Astrocyte (in vitro differentiated cells and primary cell): ENCODE measurements at regions not wholly inside any gene's neighbourhood (a gene's known extent, or its start where the extent isn't known, plus 50 kb on each side); places are given as distances from the start of the nearest gene placed in this dataset.

Experiments
- EZH2 ChIP-seq: IDR thresholded peaks from 2 replicates; pipeline ENCODE4 v1.6.1; 2012; ENCODE audit warnings: mild to moderate bottlenecking, low read length, inconsistent platforms; ENCODE audit not compliant: insufficient read depth
- TF ChIP-seq, protein P1 (sequence below): IDR thresholded peaks from 2 replicates; pipeline ENCODE4 v1.5.1; 2011; ENCODE audit warnings: low read depth, mild to moderate bottlenecking, inconsistent platforms, low read length, moderate library complexity; ENCODE audit not compliant: insufficient read depth

GRCh38 chr2:45274250-45274926 is 265.1 kb upstream of the SIX2 start:
- TF ChIP-seq, protein P1, sequence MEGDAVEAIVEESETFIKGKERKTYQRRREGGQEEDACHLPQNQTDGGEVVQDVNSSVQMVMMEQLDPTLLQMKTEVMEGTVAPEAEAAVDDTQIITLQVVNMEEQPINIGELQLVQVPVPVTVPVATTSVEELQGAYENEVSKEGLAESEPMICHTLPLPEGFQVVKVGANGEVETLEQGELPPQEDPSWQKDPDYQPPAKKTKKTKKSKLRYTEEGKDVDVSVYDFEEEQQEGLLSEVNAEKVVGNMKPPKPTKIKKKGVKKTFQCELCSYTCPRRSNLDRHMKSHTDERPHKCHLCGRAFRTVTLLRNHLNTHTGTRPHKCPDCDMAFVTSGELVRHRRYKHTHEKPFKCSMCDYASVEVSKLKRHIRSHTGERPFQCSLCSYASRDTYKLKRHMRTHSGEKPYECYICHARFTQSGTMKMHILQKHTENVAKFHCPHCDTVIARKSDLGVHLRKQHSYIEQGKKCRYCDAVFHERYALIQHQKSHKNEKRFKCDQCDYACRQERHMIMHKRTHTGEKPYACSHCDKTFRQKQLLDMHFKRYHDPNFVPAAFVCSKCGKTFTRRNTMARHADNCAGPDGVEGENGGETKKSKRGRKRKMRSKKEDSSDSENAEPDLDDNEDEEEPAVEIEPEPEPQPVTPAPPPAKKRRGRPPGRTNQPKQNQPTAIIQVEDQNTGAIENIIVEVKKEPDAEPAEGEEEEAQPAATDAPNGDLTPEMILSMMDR, result no peak
- no peak for TF ChIP-seq EZH2
